Activated naive CD8-positive, alpha-beta T cell treated with anti-CD3 and anti-CD28 coated beads, Interleukin-2, amount 50 U/mL, for 24 hours (primary cell): ENCODE measurements at regions not wholly inside any gene's neighbourhood (a gene's known extent, or its start where the extent isn't known, plus 50 kb on each side); places are given as distances from the start of the nearest gene placed in this dataset.
"Not testable (repeated sequence)": the region's sequence is repeated elsewhere in the genome, so short reads cannot be mapped to it uniquely, and the experiment has no call there.

Source experiments
- ATAC-seq: fragments of 150-1000 bp; cut with Tn5 transposase; one replicate; pipeline ENCODE4 v1.10.0; 2021
- DNase-seq: peaks from one replicate; pipeline ENCODE4 v3.0.0; 2021
- H3K27ac Mint-ChIP-seq: one replicate; pipeline ENCODE4 v1.8.0; 2021; ENCODE audit warnings: mild to moderate bottlenecking, mixed read lengths
- H3K27me3 Mint-ChIP-seq: one replicate; pipeline ENCODE4 v1.8.0; 2021; ENCODE audit warnings: mixed read lengths
- H3K36me3 Mint-ChIP-seq: one replicate; pipeline ENCODE4 v1.8.0; 2021; ENCODE audit warnings: low read depth, mixed read lengths
- H3K4me1 Mint-ChIP-seq: one replicate; pipeline ENCODE4 v1.8.0; 2021; ENCODE audit warnings: mixed read lengths
- H3K4me3 Mint-ChIP-seq: one replicate; pipeline ENCODE4 v1.8.0; 2021; ENCODE audit warnings: mild to moderate bottlenecking, moderate library complexity, mixed read lengths
- H3K9me3 Mint-ChIP-seq: one replicate; pipeline ENCODE4 v1.8.0; 2021; ENCODE audit warnings: mixed read lengths

- Mint-ChIP-seq H3K27me3 (peaks cover 4% of the 10 kb centered on the region), H3K36me3 (no peaks in the 10 kb centered on the region), H3K9me3 (no peaks in the 10 kb centered on the region), H3K4me3 (no peak overlapping the region), H3K4me1 (no peaks in the 10 kb centered on the region), H3K27ac (no peak overlapping the region)
- DNase-seq (no peak), ATAC-seq (no peak)
These were observed 64.2 kb downstream of the DACT2 start for GRCh38 chr6:168255283-168255881.

GRCh38 chr6:168252267-168252666, 67.3 kb downstream of the DACT2 start:
- H3K27me3 Mint-ChIP-seq: peaks cover 6% of the 10 kb centered on the region
- ATAC-seq (no peak), DNase-seq (no peak)
- no peaks in the 10 kb centered on the region for H3K4me1 Mint-ChIP-seq
- no peak overlapping the region for H3K4me3 Mint-ChIP-seq
- H3K27ac Mint-ChIP-seq: no peak overlapping the region
- H3K9me3 Mint-ChIP-seq: no peaks in the 10 kb centered on the region
- H3K36me3 Mint-ChIP-seq: no peaks in the 10 kb centered on the region

GRCh38 chr6:168250250-168250649, 69.3 kb downstream of the DACT2 start:
- Mint-ChIP-seq H3K9me3 (no peaks in the 10 kb centered on the region), H3K4me3 (no peak overlapping the region), H3K27ac (no peak overlapping the region), H3K27me3 (peaks cover 3% of the 10 kb centered on the region), H3K36me3 (no peaks in the 10 kb centered on the region), H3K4me1 (no peaks in the 10 kb centered on the region)
- DNase-seq: no peak
- ATAC-seq: no peak

- ATAC-seq (no peak), DNase-seq (no peak)
- H3K4me1 Mint-ChIP-seq: no peaks in the 10 kb centered on the region
- no peaks in the 10 kb centered on the region for H3K9me3 Mint-ChIP-seq
- no peaks in the 10 kb centered on the region for H3K36me3 Mint-ChIP-seq
- H3K27me3 Mint-ChIP-seq: peaks cover 3% of the 10 kb centered on the region
- no peak overlapping the region for H3K27ac Mint-ChIP-seq
- H3K4me3 Mint-ChIP-seq: no peak overlapping the region
These were observed 69.8 kb downstream of the DACT2 start for GRCh38 chr6:168249746-168250145.

GRCh38 chr6:168248148-168248620, 71.4 kb downstream of the DACT2 start:
- Mint-ChIP-seq H3K4me1 (no peaks in the 10 kb centered on the region), H3K9me3 (no peaks in the 10 kb centered on the region), H3K4me3 (no peak overlapping the region), H3K27me3 (peaks cover 3% of the 10 kb centered on the region), H3K36me3 (no peaks in the 10 kb centered on the region), H3K27ac (no peak overlapping the region)
- DNase-seq (no peak), ATAC-seq (no peak)

GRCh38 chr6:168247443-168248147, 72.0 kb downstream of the DACT2 start:
- DNase-seq (no peak), ATAC-seq (no peak)
- Mint-ChIP-seq H3K27me3 (peaks cover 3% of the 10 kb centered on the region), H3K9me3 (no peaks in the 10 kb centered on the region), H3K4me3 (no peak overlapping the region), H3K4me1 (no peaks in the 10 kb centered on the region), H3K36me3 (no peaks in the 10 kb centered on the region), H3K27ac (no peak overlapping the region)

- no peak overlapping the region for H3K4me3 Mint-ChIP-seq
- DNase-seq: no peak
- no peaks in the 10 kb centered on the region for H3K9me3 Mint-ChIP-seq
- H3K27ac Mint-ChIP-seq: no peak overlapping the region
- no peaks in the 10 kb centered on the region for H3K4me1 Mint-ChIP-seq
- H3K36me3 Mint-ChIP-seq: no peaks in the 10 kb centered on the region
- no peak for ATAC-seq
- peaks cover 3% of the 10 kb centered on the region for H3K27me3 Mint-ChIP-seq
These were observed 74.5 kb downstream of the DACT2 start for GRCh38 chr6:168244961-168245551.

- Mint-ChIP-seq H3K27me3 (peaks cover 3% of the 10 kb centered on the region), H3K36me3 (no peaks in the 10 kb centered on the region), H3K27ac (no peak overlapping the region), H3K4me1 (no peaks in the 10 kb centered on the region), H3K9me3 (no peaks in the 10 kb centered on the region), H3K4me3 (no peak overlapping the region)
- no peak for DNase-seq
- no peak for ATAC-seq
These were observed 75.7 kb downstream of the DACT2 start for GRCh38 chr6:168243812-168244376.

GRCh38 chr6:168242940-168243225, 76.7 kb downstream of the DACT2 start:
- no peaks in the 10 kb centered on the region for H3K27me3 Mint-ChIP-seq
- DNase-seq (no peak), ATAC-seq (no peak)
- H3K36me3 Mint-ChIP-seq: no peaks in the 10 kb centered on the region
- no peaks in the 10 kb centered on the region for H3K4me1 Mint-ChIP-seq
- H3K27ac Mint-ChIP-seq: no peak overlapping the region
- H3K4me3 Mint-ChIP-seq: no peak overlapping the region
- H3K9me3 Mint-ChIP-seq: no peaks in the 10 kb centered on the region

GRCh38 chr6:168242111-168242939, 77.3 kb downstream of the DACT2 start:
- Mint-ChIP-seq H3K27me3 (no peaks in the 10 kb centered on the region), H3K4me3 (no peak overlapping the region), H3K36me3 (no peaks in the 10 kb centered on the region), H3K4me1 (no peaks in the 10 kb centered on the region), H3K27ac (no peak overlapping the region), H3K9me3 (no peaks in the 10 kb centered on the region)
- DNase-seq: no peak
- no peak for ATAC-seq

GRCh38 chr6:168240160-168240559, 79.4 kb downstream of the DACT2 start:
- H3K27ac Mint-ChIP-seq: no peak overlapping the region
- H3K27me3 Mint-ChIP-seq: no peaks in the 10 kb centered on the region
- no peak overlapping the region for H3K4me3 Mint-ChIP-seq
- no peaks in the 10 kb centered on the region for H3K36me3 Mint-ChIP-seq
- no peaks in the 10 kb centered on the region for H3K4me1 Mint-ChIP-seq
- ATAC-seq (no peak), DNase-seq (no peak)
- no peaks in the 10 kb centered on the region for H3K9me3 Mint-ChIP-seq

GRCh38 chr6:168239044-168239773, 80.4 kb downstream of the DACT2 start:
- Mint-ChIP-seq H3K36me3 (no peaks in the 10 kb centered on the region), H3K9me3 (no peaks in the 10 kb centered on the region), H3K27ac (no peak overlapping the region), H3K4me3 (no peak overlapping the region), H3K27me3 (no peaks in the 10 kb centered on the region), H3K4me1 (no peaks in the 10 kb centered on the region)
- DNase-seq: no peak
- no peak for ATAC-seq

GRCh38 chr6:168238159-168238909, 81.2 kb downstream of the DACT2 start:
- no peak for DNase-seq
- Mint-ChIP-seq H3K36me3 (no peaks in the 10 kb centered on the region), H3K27ac (no peak overlapping the region), H3K27me3 (no peaks in the 10 kb centered on the region), H3K4me1 (no peaks in the 10 kb centered on the region), H3K4me3 (no peak overlapping the region), H3K9me3 (no peaks in the 10 kb centered on the region)
- no peak for ATAC-seq

GRCh38 chr6:168233875-168234213, 85.7 kb downstream of the DACT2 start:
- not testable (repeated sequence) for H3K4me1 Mint-ChIP-seq, ATAC-seq, H3K27me3 Mint-ChIP-seq, H3K27ac Mint-ChIP-seq, H3K4me3 Mint-ChIP-seq, H3K9me3 Mint-ChIP-seq, H3K36me3 Mint-ChIP-seq, DNase-seq
